Transverse colon (tissue), 3 donors: ENCODE measurements at regions not wholly inside any gene's neighbourhood (a gene's known extent, or its start where the extent isn't known, plus 50 kb on each side); places are given as distances from the start of the nearest gene placed in this dataset.

ENCODE experiments used
- EP300 ChIP-seq: sonication (generic); formaldehyde crosslinking; IDR thresholded peaks from one replicate; pipeline ENCODE4 v1.6.1; 2017; ENCODE audit warnings: antibody characterized with exemption, low read depth
- TF ChIP-seq, protein P1 (sequence below), 5 experiments: fragments of 200-600 bp in 3 of 5; fragments of 450-650 bp in 2 of 5; sonication (generic) in 3 of 5; IDR thresholded peaks; 1 replicate in 2 of 5; 2 replicates in 3 of 5; pipeline ENCODE4 v1.5.1; 2016 to 2017; ENCODE audit warnings: antibody characterized with exemption in 5 of 5, inconsistent platforms in 3 of 5, mild to moderate bottlenecking in 2 of 5, moderate library complexity in 1 of 5

DNA sequence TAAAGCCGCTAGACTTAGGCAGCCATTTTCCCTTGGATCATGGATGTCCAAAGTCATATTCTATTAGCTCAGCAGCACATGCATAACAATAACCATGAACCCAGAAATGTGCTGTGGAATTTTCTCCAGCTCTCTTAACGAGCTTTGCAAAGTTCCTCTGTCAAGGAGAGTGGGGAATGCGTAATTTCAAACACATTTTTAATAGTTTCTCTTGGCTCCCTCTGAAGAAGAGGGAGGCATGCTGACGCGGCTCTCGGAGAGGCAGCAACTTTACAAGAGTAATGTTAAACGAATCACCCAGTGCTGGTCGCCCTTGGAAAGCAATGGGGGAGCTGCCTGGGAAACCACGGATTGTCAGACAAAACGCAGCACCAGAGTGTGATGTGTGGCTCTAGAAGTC is 114.8 kb downstream of the RAB18 start:
- TF ChIP-seq, protein P1, sequence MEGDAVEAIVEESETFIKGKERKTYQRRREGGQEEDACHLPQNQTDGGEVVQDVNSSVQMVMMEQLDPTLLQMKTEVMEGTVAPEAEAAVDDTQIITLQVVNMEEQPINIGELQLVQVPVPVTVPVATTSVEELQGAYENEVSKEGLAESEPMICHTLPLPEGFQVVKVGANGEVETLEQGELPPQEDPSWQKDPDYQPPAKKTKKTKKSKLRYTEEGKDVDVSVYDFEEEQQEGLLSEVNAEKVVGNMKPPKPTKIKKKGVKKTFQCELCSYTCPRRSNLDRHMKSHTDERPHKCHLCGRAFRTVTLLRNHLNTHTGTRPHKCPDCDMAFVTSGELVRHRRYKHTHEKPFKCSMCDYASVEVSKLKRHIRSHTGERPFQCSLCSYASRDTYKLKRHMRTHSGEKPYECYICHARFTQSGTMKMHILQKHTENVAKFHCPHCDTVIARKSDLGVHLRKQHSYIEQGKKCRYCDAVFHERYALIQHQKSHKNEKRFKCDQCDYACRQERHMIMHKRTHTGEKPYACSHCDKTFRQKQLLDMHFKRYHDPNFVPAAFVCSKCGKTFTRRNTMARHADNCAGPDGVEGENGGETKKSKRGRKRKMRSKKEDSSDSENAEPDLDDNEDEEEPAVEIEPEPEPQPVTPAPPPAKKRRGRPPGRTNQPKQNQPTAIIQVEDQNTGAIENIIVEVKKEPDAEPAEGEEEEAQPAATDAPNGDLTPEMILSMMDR (IDR thresholded peaks at IDR 0.05): no peak
- TF ChIP-seq EP300: no peak
